Adipocyte (in vitro differentiated cells): ENCODE measurements at regions not wholly inside any gene's neighbourhood (a gene's known extent, or its start where the extent isn't known, plus 50 kb on each side); places are given as distances from the start of the nearest gene placed in this dataset.

Experiments used
- DNase-seq: peaks from one replicate; pipeline ENCODE4 v3.0.0-alpha.2; 2015; ENCODE audit warnings: low read depth
- H3K27me3 ChIP-seq: replicated peaks from 2 replicates; pipeline ENCODE4 v1.7.0; 2013; ENCODE audit warnings: mild to moderate bottlenecking, low read length, moderate library complexity; ENCODE audit not compliant: control insufficient read depth, insufficient read depth
- H3K36me3 ChIP-seq: 2 replicates; pipeline ENCODE4 v1.7.0; 2013; ENCODE audit warnings: low read length, mild to moderate bottlenecking, moderate library complexity; ENCODE audit not compliant: control insufficient read depth, insufficient read depth, severe bottlenecking
- H3K4me1 ChIP-seq: 2 replicates; pipeline ENCODE4 v1.7.0; 2013; ENCODE audit warnings: mild to moderate bottlenecking, low read length, moderate library complexity; ENCODE audit not compliant: control insufficient read depth, insufficient read depth
- H3K4me3 ChIP-seq: 2 replicates; pipeline ENCODE4 v1.7.0; 2013; ENCODE audit warnings: mild to moderate bottlenecking, low read length, moderate library complexity
- H3K9ac ChIP-seq: 2 replicates; pipeline ENCODE4 v1.7.0; 2013; ENCODE audit warnings: mild to moderate bottlenecking, low read length, moderate library complexity
- H3K9me3 ChIP-seq: 2 replicates; pipeline ENCODE4 v1.7.0; 2013; ENCODE audit warnings: mild to moderate bottlenecking, low read length, moderate library complexity; ENCODE audit not compliant: control insufficient read depth

DNA sequence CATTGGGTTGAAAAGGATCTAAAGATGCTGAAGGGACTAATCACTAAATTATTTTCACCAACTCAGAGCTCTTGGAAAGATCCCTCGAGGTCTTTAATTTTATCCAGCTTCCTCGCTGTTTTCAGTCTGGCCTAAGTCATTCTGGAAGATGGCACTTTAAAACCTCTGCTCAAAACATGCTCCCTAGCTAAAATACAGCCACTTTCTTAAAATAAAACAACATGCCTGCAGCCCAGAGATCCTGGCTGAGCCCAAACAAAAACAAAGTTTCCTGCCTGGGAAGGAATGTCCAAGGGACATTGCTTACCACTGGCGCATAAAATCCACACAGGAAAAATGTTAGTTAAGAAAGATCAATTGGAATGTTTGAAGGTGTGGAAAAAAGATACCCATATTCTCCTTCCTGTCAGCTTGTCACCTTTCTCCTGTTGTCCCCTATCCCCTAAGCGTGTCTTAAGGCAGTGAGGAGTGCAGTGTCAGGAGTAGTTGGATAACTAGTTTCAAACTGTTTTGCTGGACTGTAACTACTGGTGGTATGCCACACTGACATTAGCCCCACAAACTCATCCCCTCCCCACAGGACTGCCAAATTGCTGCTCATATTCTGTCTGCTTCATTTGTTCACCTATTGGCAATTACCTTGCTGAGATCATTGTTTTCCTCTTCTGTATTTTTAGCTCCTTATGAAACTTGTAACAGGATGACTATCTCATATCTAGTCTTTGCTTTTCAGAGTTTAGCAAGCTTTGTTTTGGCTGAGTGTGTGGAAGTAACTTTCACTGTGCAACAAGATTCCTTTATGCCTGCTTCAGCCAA lies 108.3 kb upstream of the SESN3 start:
- H3K9ac ChIP-seq, result peak overlapping the region; percentile 74
- H3K27me3 ChIP-seq, result no peaks in the 10 kb centered on the region
- DNase-seq, result peak; percentile 42
- H3K36me3 ChIP-seq, result no peaks in the 10 kb centered on the region
- H3K9me3 ChIP-seq, result no peaks in the 10 kb centered on the region
- H3K4me1 ChIP-seq, result peaks cover 34% of the 10 kb centered on the region
- H3K4me3 ChIP-seq, result peak overlapping the region; percentile 41

DNA sequence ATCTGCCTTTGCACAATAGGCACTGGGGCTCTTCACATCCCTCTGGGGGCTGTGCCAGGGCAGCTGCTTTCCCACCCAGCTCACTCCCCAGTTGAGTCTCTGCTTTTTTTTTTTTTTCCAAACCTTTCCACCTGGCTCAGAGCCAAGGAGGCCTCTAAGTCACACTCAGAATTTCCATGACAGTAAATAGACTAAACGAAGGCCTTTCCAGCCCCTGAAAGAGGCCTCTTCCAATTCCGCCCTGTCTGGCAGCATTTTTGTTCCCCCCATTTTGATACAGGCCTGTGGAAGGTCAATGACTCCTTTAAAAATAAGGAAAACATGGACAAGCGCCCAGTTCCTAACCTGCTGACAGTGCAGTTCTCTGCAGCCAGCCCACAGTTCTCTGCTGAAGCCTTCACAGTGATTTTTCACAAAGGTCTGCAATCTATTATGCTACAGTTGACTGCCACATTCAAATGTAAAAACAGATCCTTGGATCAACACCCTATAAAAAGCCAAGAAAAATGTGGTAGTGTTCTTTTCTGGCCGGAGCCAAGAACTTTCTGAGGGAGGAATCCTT lies 107.5 kb upstream of the SESN3 start:
- Histone ChIP-seq H3K36me3 (no peaks in the 10 kb centered on the region), H3K4me3 (peak overlapping the region; percentile 41), H3K9ac (peak overlapping the region; percentile 74), H3K9me3 (no peaks in the 10 kb centered on the region), H3K27me3 (no peaks in the 10 kb centered on the region), H3K4me1 (peaks cover 34% of the 10 kb centered on the region)
- DNase-seq, result peak; percentile 72

DNA sequence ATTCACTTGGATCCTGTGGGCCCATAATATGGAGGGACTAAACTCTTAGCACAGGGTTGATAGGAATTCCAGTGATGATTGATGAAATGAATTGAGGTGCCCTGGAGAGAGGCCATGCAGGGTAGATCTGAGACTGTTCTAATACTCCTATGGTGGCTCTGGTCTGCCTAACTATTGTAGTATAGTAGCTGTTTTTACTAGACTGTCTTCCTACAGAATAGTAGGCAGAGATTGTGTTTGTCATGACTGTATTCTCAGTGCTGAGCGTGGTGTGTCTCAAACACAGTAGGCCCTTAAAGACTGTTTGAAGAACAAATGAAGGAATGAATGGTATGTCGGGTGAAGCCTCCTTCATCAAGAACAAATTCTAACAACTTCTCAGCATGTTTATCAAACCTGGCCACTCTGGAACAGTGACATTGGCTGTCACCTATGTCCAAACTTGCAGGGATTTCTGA lies 107.0 kb upstream of the SESN3 start:
- H3K9ac ChIP-seq, result peak overlapping the region; percentile 74
- no peaks in the 10 kb centered on the region for H3K27me3 ChIP-seq
- peak overlapping the region; percentile 56 for H3K4me3 ChIP-seq
- no peak for DNase-seq
- no peaks in the 10 kb centered on the region for H3K36me3 ChIP-seq
- H3K4me1 ChIP-seq, result peaks cover 34% of the 10 kb centered on the region
- H3K9me3 ChIP-seq, result no peaks in the 10 kb centered on the region

DNA sequence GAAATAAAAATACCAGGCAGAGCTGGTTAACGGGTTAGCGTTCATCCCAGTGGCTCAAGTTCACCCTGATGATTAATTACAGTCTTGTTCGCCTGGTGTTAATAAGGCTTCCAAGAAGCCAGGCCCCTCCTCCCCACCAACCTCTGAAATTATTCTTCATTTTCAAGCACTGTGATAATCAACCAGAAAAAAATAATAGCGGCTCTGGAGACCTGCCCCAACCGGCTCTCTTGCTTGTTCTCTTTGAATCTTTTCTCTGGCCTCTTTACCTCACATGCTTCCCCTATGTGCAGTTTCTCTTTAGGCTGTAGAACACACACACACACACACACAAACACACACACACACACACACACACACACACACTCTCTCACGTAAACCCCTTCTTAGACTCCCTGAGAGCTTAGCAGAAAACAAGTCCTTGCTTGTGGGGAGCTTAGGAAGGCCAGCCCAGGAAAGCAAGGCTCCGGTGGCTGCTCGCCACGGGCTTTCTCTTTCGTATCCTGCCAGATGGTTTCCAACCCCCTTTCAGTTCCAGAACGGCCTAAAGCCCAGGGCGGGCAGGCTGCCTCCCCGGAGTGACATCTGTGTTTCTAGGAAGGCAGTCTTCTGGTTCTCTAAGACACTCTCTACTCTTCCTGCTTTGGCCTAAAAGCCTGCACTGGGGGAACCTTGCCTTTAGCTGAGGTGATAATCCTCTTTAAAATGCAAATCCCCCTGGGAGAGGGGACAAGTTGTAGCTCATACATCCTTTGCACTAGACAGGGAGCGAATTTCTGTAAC lies 106.4 kb upstream of the SESN3 start:
- peak; percentile 58 for DNase-seq
- Histone ChIP-seq H3K9ac (peak overlapping the region; percentile 74), H3K9me3 (no peaks in the 10 kb centered on the region), H3K27me3 (no peaks in the 10 kb centered on the region), H3K4me1 (peaks cover 34% of the 10 kb centered on the region), H3K36me3 (no peaks in the 10 kb centered on the region), H3K4me3 (peak overlapping the region; percentile 56)

DNA sequence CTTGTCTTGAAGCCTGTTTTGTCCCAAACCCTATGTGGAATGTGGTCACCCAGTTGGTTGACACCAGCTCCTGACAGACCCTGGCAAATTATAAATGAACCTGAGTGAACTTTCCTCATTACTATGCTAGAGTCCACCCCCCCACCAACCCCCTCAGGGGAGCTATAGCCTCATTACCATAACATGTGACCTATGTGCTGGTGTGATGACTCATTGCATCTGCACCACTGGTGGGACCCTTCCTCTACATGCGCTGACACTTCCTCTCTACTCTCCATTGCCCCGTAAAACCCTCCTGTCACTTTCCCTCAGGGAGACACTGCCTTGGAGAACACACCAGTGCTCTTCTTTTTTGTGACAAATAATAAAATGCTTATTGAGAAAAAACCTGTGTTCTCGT lies 105.0 kb upstream of the SESN3 start:
- no peak for DNase-seq

DNA sequence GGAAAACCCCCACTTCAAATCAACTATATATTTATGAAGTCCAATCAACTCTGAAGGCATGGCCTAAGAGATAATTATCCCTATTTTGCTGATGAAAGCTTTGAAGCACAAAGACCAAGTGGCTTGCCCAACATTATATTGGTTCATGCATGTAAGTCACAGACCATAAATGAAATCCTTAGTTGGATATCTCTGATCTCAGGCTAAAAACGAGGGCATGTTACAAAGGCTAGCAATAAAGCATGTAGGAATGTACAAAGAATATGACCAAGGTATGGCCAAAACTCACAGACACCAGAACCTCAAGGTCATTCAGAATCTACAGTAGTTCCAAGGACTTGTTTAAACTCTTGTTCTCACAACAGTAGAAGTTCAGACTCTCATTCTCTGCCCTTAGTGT lies 100.2 kb upstream of the SESN3 start:
- no peaks in the 10 kb centered on the region for H3K36me3 ChIP-seq
- DNase-seq, result no peak
- H3K4me1 ChIP-seq, result no peaks in the 10 kb centered on the region

More for the DNA sequence above, 105.0 kb upstream of the SESN3 start:
- peaks cover 34% of the 10 kb centered on the region for H3K4me1 ChIP-seq
- H3K27me3 ChIP-seq, result no peaks in the 10 kb centered on the region
- no peak overlapping the region for H3K4me3 ChIP-seq
- no peaks in the 10 kb centered on the region for H3K36me3 ChIP-seq
- H3K9me3 ChIP-seq, result no peaks in the 10 kb centered on the region
- no peak overlapping the region for H3K9ac ChIP-seq

DNA sequence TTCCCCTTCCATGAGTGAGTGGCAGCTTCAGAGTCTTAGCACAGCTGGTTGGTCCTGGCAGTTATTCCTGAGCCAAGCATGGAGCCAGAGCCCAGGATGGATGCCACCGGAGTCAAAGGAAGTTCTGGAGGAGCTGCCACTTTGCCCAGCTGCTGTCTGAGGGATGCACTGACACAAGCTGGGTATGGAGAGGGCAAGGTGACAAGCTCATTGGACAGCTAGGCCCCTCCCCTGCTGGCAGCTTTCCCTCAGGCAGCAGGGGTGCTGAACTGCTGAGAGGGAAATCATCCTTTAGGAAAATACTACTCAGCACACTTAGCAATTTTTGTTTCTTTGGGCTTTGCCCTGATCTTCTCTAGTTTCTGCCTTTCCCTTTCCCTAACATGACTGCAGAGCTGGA lies 99.3 kb upstream of the SESN3 start:
- H3K4me3 ChIP-seq, result no peak overlapping the region
- H3K27me3 ChIP-seq, result no peaks in the 10 kb centered on the region
- no peaks in the 10 kb centered on the region for H3K4me1 ChIP-seq
- no peak for DNase-seq
- no peaks in the 10 kb centered on the region for H3K9me3 ChIP-seq
- H3K36me3 ChIP-seq, result no peaks in the 10 kb centered on the region
- no peak overlapping the region for H3K9ac ChIP-seq

More for the DNA sequence above, 100.2 kb upstream of the SESN3 start:
- H3K9me3 ChIP-seq, result no peaks in the 10 kb centered on the region
- H3K4me3 ChIP-seq, result no peak overlapping the region
- no peak overlapping the region for H3K9ac ChIP-seq
- H3K27me3 ChIP-seq, result no peaks in the 10 kb centered on the region

DNA sequence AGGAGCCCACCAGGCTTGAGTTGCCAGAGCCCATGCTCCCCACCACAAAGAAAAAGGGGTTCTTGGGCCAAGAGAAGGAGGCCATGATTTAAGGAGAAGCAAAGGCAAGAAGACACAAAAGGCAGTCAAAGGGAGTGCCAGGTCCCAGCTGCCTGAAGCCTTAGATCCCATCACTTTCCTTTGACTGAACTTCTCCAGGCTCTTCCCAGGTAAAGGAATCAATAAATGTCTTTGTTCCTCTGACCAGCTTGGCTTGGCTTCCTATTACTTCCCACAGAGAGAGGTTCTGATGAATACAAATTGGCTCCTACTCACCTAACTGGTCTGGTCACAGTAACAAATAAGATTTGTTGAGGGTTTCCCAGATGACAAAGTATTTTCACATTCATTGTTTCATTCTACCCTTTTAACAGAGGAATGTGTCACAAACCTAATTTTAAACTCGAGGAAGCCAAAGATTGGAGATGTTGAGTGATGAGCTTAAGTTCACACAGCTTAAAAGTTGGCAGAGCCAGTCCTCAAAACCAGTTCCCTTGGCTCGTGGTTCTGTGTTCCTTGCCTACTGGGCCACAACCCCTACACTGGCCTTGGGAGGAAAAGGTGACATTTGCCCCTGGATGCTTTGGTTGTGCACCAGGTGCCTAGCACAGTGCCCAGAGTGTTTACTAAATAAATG lies 96.4 kb upstream of the SESN3 start:
- Histone ChIP-seq H3K9me3 (no peaks in the 10 kb centered on the region), H3K4me1 (peaks cover 4% of the 10 kb centered on the region), H3K4me3 (no peak overlapping the region), H3K9ac (no peak overlapping the region), H3K36me3 (no peaks in the 10 kb centered on the region), H3K27me3 (no peaks in the 10 kb centered on the region)
- no peak for DNase-seq

DNA sequence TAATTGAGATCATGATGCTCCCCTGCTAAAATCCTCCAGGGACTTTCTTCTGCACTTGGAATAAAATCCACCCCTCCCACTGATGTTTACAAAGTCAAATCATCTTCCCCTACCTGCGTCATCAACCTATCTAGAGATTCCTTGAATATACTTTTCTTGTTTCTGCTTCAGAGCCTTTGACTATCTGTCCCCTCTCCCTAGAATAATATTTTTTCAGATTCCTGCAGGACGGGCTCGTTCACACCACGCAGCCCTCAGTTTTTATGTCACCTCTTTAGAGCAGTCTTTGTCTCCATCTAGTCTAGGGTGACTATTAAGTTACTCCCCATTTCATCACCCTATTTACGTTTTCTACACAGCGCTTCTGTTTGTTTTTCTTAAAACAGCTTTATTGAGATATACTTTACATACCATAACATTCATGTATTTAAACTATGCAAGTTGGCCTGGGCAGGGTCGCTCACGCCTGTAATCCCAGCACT lies 94.8 kb upstream of the SESN3 start:
- no peak overlapping the region for H3K4me3 ChIP-seq
- no peaks in the 10 kb centered on the region for H3K36me3 ChIP-seq
- H3K27me3 ChIP-seq, result no peaks in the 10 kb centered on the region
- H3K4me1 ChIP-seq, result peaks cover 7% of the 10 kb centered on the region
- no peaks in the 10 kb centered on the region for H3K9me3 ChIP-seq
- no peak for DNase-seq
- H3K9ac ChIP-seq, result no peak overlapping the region

DNA sequence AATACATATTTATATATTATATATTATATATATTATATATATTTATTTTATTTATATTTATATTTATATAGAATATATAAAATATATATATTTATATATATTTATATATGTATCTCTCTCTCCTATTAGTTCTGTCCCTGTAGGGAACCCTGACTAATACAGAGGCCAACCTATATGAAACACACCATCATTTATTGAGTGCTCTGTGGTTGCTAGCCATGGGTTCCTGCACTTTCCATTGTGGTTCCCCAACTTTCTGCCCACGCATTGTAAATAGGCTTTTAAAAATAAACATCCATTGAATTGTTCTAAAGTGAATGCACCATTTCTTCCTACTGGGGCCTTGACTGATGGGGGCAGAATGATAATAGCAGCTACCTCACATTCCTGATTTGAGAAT lies 93.8 kb upstream of the SESN3 start:
- Histone ChIP-seq H3K9ac (no peak overlapping the region), H3K36me3 (no peaks in the 10 kb centered on the region), H3K9me3 (no peaks in the 10 kb centered on the region), H3K27me3 (no peaks in the 10 kb centered on the region), H3K4me1 (peaks cover 7% of the 10 kb centered on the region), H3K4me3 (no peak overlapping the region)
- DNase-seq, result no peak

DNA sequence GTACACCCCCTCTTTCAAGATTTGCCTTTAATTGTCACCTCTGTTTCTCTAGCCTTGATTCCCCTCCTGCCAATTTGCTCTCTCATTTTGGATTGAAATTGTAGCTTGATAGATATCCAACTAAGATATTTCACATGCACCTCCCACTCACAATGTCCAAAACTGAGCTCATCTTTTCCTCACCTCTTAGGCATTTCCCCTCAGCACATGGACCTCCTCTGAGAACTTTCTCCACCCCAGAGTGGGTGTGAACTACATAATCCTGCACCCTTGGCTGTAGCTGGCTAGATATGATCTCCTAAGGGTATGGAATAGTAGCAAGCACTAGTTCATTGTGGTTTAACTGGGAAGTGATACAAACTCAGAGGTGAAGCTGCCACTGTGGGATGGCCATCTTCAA lies 91.5 kb upstream of the SESN3 start:
- H3K4me3 ChIP-seq, result no peak overlapping the region
- DNase-seq, result peak; percentile 55

More for the DNA sequence above, 91.5 kb upstream of the SESN3 start:
- peaks cover 7% of the 10 kb centered on the region for H3K4me1 ChIP-seq
- no peaks in the 10 kb centered on the region for H3K27me3 ChIP-seq
- H3K9me3 ChIP-seq, result no peaks in the 10 kb centered on the region
- H3K36me3 ChIP-seq, result no peaks in the 10 kb centered on the region
- H3K9ac ChIP-seq, result no peak overlapping the region
